Liver (tissue), 8 donors: ENCODE measurements at regions not wholly inside any gene's neighbourhood (a gene's known extent, or its start where the extent isn't known, plus 50 kb on each side); places are given as distances from the start of the nearest gene placed in this dataset.

Source experiments
- DNase-seq: peaks from one replicate; pipeline ENCODE4 v3.0.0-alpha.2; 2017; ENCODE audit warnings: low spot score
- H3K27ac ChIP-seq, 2 donors: one replicate each; pipeline ENCODE4 v1.7.0; 2013; ENCODE audit warnings: inconsistent platforms in 2 of 2, low read length in 2 of 2, control low read depth in 1 of 2, low read depth in 1 of 2, mild to moderate bottlenecking in 1 of 2
- H3K27me3 ChIP-seq, 4 donors: one replicate each; pipeline versions ENCODE4 v1.6.1 to v1.7.0; 2013; ENCODE audit warnings: low read length in 3 of 4, inconsistent platforms in 1 of 4, mild to moderate bottlenecking in 1 of 4, moderate library complexity in 1 of 4; ENCODE audit not compliant: control insufficient read depth in 4 of 4, insufficient read depth in 4 of 4
- H3K36me3 ChIP-seq, 4 donors: one replicate each; pipeline versions ENCODE4 v1.6.1 to v1.7.0; 2013; ENCODE audit warnings: low read length in 3 of 4, mild to moderate bottlenecking in 3 of 4, low read depth in 1 of 4, moderate library complexity in 1 of 4; ENCODE audit not compliant: control insufficient read depth in 4 of 4, insufficient read depth in 3 of 4
- H3K4me1 ChIP-seq, 4 donors: one replicate each; pipeline versions ENCODE4 v1.6.1 to v1.7.0; 2013; ENCODE audit warnings: low read length in 3 of 4, mild to moderate bottlenecking in 3 of 4, moderate library complexity in 1 of 4; ENCODE audit not compliant: control insufficient read depth in 4 of 4, insufficient read depth in 4 of 4
- H3K4me3 ChIP-seq, 3 donors: one replicate each; pipeline versions ENCODE4 v1.6.1 to v1.7.0; 2013; ENCODE audit warnings: low read length in 3 of 3, control low read depth in 1 of 3, low read depth in 1 of 3, mild to moderate bottlenecking in 1 of 3
- H3K9ac ChIP-seq, 2 donors: one replicate each; pipeline ENCODE4 v1.7.0; 2013; ENCODE audit warnings: low read length in 2 of 2, mild to moderate bottlenecking in 2 of 2, moderate library complexity in 2 of 2, control low read depth in 1 of 2, low read depth in 1 of 2
- H3K9me3 ChIP-seq, 4 donors: one replicate each; pipeline versions ENCODE4 v1.6.1 to v1.7.0; 2013; ENCODE audit warnings: low read length in 3 of 4; ENCODE audit not compliant: control insufficient read depth in 4 of 4
- CTCF ChIP-seq: fragments of 150-350 bp; IDR thresholded peaks from 2 replicates; pipeline ENCODE4 v1.5.1; 2017; ENCODE audit warnings: improper control_type of control experiment, low read depth, low read length; ENCODE audit not compliant: missing input control
- EGR1 ChIP-seq, 2 donors: IDR thresholded peaks; 2 replicates each; pipeline ENCODE4 v1.6.1; 2016 to 2018; ENCODE audit warnings: antibody characterized with exemption in 2 of 2, low read depth in 2 of 2
- FOXA1 ChIP-seq: IDR thresholded peaks from 2 replicates; pipeline ENCODE4 v1.6.1; 2016; ENCODE audit warnings: antibody characterized with exemption
- FOXA2 ChIP-seq: IDR thresholded peaks from 2 replicates; pipeline ENCODE4 v1.6.1; 2016; ENCODE audit warnings: antibody characterized with exemption
- GABPA ChIP-seq, 2 donors: IDR thresholded peaks in 1 of 2; conservative IDR thresholded peaks in 1 of 2; 2 replicates each; pipeline ENCODE4 v1.6.1; 2016; ENCODE audit warnings: antibody characterized with exemption in 2 of 2, mild to moderate bottlenecking in 1 of 2, moderate library complexity in 1 of 2
- HNF4A ChIP-seq, 2 donors: conservative IDR thresholded peaks; 2 replicates each; pipeline ENCODE4 v1.6.1; 2016; ENCODE audit warnings: antibody characterized with exemption in 2 of 2, mild to moderate bottlenecking in 2 of 2
- HNF4G ChIP-seq: IDR thresholded peaks from 2 replicates; pipeline ENCODE4 v1.6.1; 2016; ENCODE audit warnings: antibody characterized with exemption
- JUND ChIP-seq, 2 donors: IDR thresholded peaks; 2 replicates each; pipeline ENCODE4 v1.6.1; 2016; ENCODE audit warnings: antibody characterized with exemption in 2 of 2
- NR2F2 ChIP-seq: IDR thresholded peaks from 2 replicates; pipeline ENCODE4 v1.6.1; 2016; ENCODE audit warnings: antibody characterized with exemption
- RAD21 ChIP-seq, 2 donors: IDR thresholded peaks; 2 replicates each; pipeline ENCODE4 v1.6.1; 2016; ENCODE audit warnings: antibody characterized with exemption in 2 of 2, mild to moderate bottlenecking in 2 of 2
- RXRA ChIP-seq, 2 donors: IDR thresholded peaks; 2 replicates each; pipeline ENCODE4 v1.6.1; 2017 to 2018; ENCODE audit warnings: antibody characterized with exemption in 2 of 2, mild to moderate bottlenecking in 1 of 2
- SP1 ChIP-seq: IDR thresholded peaks from 2 replicates; pipeline ENCODE4 v1.6.1; 2018; ENCODE audit warnings: antibody characterized with exemption, mild to moderate bottlenecking
- TAF1 ChIP-seq: conservative IDR thresholded peaks from 2 replicates; pipeline ENCODE4 v1.6.1; 2016; ENCODE audit warnings: antibody characterized with exemption, mild to moderate bottlenecking
- YY1 ChIP-seq: IDR thresholded peaks from 2 replicates; pipeline ENCODE4 v1.6.1; 2016; ENCODE audit warnings: antibody characterized with exemption, mild to moderate bottlenecking
- ZBTB33 ChIP-seq: IDR thresholded peaks from 2 replicates; pipeline ENCODE4 v1.6.1; 2016; ENCODE audit warnings: antibody characterized with exemption
- WGBS: extraction: QIAGEN DNeasy Blood & Tissue Kit; methylation state at CpG from one replicate; pipeline ENCODE4 v1.1.7; 2013; 5-methylcytosine and 5-hydroxymethylcytosine counted together
- TF ChIP-seq, protein P1 (sequence below): IDR thresholded peaks from 2 replicates; pipeline ENCODE4 v1.6.1; 2016; ENCODE audit warnings: antibody characterized with exemption
- TF ChIP-seq, protein P2 (sequence below): IDR thresholded peaks from 2 replicates; pipeline ENCODE4 v1.6.1; 2016; ENCODE audit warnings: antibody characterized with exemption
- TF ChIP-seq, protein P3 (sequence below): IDR thresholded peaks from 2 replicates; pipeline ENCODE4 v1.6.1; 2016; ENCODE audit warnings: antibody characterized with exemption, mild to moderate bottlenecking
- donor health status: healthy.
- donor health status: healthy.
- donor health status: healthy.
- donor health status: healthy.
- donor health status: healthy.

- no peak overlapping the region for H3K4me3 ChIP-seq
- H3K4me1 ChIP-seq: no peaks in the 10 kb centered on the region
- no peaks in the 10 kb centered on the region for H3K36me3 ChIP-seq
- peaks cover 0 to 10% (median 0%) of the 10 kb centered on the region in 4 donors for H3K27me3 ChIP-seq
- H3K9me3 ChIP-seq: no peaks in the 10 kb centered on the region
- WGBS: 75% methylated on average over 3 of the region's 3 CpGs
- no peak for DNase-seq
- TF ChIP-seq ZBTB33 (no peak), TAF1 (no peak), JUND (IDR thresholded peaks at IDR 0.05) (no peak), NR2F2 (no peak), SP1 (no peak), GABPA (IDR thresholded peaks at IDR 0.05 in 1 of 2, conservative IDR thresholded peaks at IDR 0.05 in 1 of 2) (no peak), YY1 (no peak), FOXA1 (no peak), CTCF (no peak), FOXA2 (no peak), EGR1 (IDR thresholded peaks at IDR 0.05; ENCODE audit: low read depth in 2 of 2) (no peak)
- TF ChIP-seq, protein P1, sequence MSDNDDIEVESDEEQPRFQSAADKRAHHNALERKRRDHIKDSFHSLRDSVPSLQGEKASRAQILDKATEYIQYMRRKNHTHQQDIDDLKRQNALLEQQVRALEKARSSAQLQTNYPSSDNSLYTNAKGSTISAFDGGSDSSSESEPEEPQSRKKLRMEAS: no peak
- no peak overlapping the region for H3K27ac ChIP-seq
- no peak overlapping the region for H3K9ac ChIP-seq
These were observed 355.1 kb upstream of the ADGRB3 start for GRCh38 chr6:68279793-68280557.

- H3K9ac ChIP-seq: no peak overlapping the region
These were observed 361.8 kb upstream of the ADGRB3 start for GRCh38 chr6:68273297-68273696.

More at GRCh38 chr6:68273297-68273696, 361.8 kb upstream of the ADGRB3 start:
- Histone ChIP-seq H3K27me3 (no peaks in the 10 kb centered on the region), H3K36me3 (no peaks in the 10 kb centered on the region), H3K27ac (no peak overlapping the region), H3K4me3 (no peak overlapping the region), H3K4me1 (no peaks in the 10 kb centered on the region), H3K9me3 (no peaks in the 10 kb centered on the region)
- TF ChIP-seq RAD21 (IDR thresholded peaks at IDR 0.05) (no peak), GABPA (IDR thresholded peaks at IDR 0.05 in 1 of 2, conservative IDR thresholded peaks at IDR 0.05 in 1 of 2) (no peak), HNF4A (conservative IDR thresholded peaks at IDR 0.05) (no peak), FOXA2 (no peak), ZBTB33 (no peak), NR2F2 (no peak), HNF4G (no peak), EGR1 (IDR thresholded peaks at IDR 0.05; ENCODE audit: low read depth in 2 of 2) (no peak), FOXA1 (no peak), YY1 (no peak), JUND (IDR thresholded peaks at IDR 0.05) (no peak), RXRA (IDR thresholded peaks at IDR 0.05) (no peak), CTCF (no peak), TAF1 (no peak), SP1 (no peak)
- TF ChIP-seq, protein P2, sequence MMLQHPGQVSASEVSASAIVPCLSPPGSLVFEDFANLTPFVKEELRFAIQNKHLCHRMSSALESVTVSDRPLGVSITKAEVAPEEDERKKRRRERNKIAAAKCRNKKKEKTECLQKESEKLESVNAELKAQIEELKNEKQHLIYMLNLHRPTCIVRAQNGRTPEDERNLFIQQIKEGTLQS: no peak
- TF ChIP-seq, protein P3, sequence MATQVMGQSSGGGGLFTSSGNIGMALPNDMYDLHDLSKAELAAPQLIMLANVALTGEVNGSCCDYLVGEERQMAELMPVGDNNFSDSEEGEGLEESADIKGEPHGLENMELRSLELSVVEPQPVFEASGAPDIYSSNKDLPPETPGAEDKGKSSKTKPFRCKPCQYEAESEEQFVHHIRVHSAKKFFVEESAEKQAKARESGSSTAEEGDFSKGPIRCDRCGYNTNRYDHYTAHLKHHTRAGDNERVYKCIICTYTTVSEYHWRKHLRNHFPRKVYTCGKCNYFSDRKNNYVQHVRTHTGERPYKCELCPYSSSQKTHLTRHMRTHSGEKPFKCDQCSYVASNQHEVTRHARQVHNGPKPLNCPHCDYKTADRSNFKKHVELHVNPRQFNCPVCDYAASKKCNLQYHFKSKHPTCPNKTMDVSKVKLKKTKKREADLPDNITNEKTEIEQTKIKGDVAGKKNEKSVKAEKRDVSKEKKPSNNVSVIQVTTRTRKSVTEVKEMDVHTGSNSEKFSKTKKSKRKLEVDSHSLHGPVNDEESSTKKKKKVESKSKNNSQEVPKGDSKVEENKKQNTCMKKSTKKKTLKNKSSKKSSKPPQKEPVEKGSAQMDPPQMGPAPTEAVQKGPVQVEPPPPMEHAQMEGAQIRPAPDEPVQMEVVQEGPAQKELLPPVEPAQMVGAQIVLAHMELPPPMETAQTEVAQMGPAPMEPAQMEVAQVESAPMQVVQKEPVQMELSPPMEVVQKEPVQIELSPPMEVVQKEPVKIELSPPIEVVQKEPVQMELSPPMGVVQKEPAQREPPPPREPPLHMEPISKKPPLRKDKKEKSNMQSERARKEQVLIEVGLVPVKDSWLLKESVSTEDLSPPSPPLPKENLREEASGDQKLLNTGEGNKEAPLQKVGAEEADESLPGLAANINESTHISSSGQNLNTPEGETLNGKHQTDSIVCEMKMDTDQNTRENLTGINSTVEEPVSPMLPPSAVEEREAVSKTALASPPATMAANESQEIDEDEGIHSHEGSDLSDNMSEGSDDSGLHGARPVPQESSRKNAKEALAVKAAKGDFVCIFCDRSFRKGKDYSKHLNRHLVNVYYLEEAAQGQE: no peak
- TF ChIP-seq, protein P1: no peak
- no peak for DNase-seq
